Small intestine (tissue), 7 donors: ENCODE measurements at regions not wholly inside any gene's neighbourhood (a gene's known extent, or its start where the extent isn't known, plus 50 kb on each side); places are given as distances from the start of the nearest gene placed in this dataset.
A peak's percentile ranks its signal among the peaks of the same experiment; 100 is the strongest.

Source experiments
- DNase-seq, 2 donors: peaks; one replicate each; pipeline versions ENCODE4 v3.0.0 to v3.0.0-alpha.2; 2013
- FAIRE-seq: peaks from 2 replicates; lab custom pipeline; 2012; peaks lifted over from hg19 to GRCh38; lab: Jason Lieb, UNC
- H3K27ac ChIP-seq, 3 donors: one replicate each; pipeline ENCODE4 v1.5.1; 2013; ENCODE audit warnings: low read length in 2 of 3, mild to moderate bottlenecking in 2 of 3, control low read depth in 1 of 3, inconsistent platforms in 1 of 3, low read depth in 1 of 3, moderate library complexity in 1 of 3
- H3K27me3 ChIP-seq, 3 donors: one replicate each; pipeline ENCODE4 v1.6.1; 2013; ENCODE audit warnings: low read length in 3 of 3, inconsistent platforms in 1 of 3; ENCODE audit not compliant: control insufficient read depth in 3 of 3, insufficient read depth in 3 of 3
- H3K36me3 ChIP-seq, 3 donors: one replicate each; pipeline ENCODE4 v1.6.1; 2013; ENCODE audit warnings: low read length in 3 of 3, inconsistent platforms in 1 of 3, low read depth in 1 of 3, mild to moderate bottlenecking in 1 of 3, moderate library complexity in 1 of 3; ENCODE audit not compliant: control insufficient read depth in 3 of 3, insufficient read depth in 2 of 3
- H3K4me1 ChIP-seq, 3 donors: one replicate each; pipeline ENCODE4 v1.6.1; 2013; ENCODE audit warnings: low read length in 2 of 3, inconsistent platforms in 1 of 3, low read depth in 1 of 3, mild to moderate bottlenecking in 1 of 3, moderate library complexity in 1 of 3; ENCODE audit not compliant: control insufficient read depth in 3 of 3, insufficient read depth in 2 of 3
- H3K4me3 ChIP-seq, 3 donors: one replicate each; pipeline ENCODE4 v1.5.1; 2013; ENCODE audit warnings: low read length in 3 of 3, control low read depth in 1 of 3, inconsistent platforms in 1 of 3, low read depth in 1 of 3, mild to moderate bottlenecking in 1 of 3, moderate library complexity in 1 of 3
- H3K9me3 ChIP-seq, 2 donors: one replicate each; pipeline ENCODE4 v1.6.1; 2013; ENCODE audit warnings: low read depth in 1 of 2, low read length in 1 of 2; ENCODE audit not compliant: control insufficient read depth in 2 of 2, insufficient read depth in 1 of 2
- WGBS, 3 donors: extraction: QIAGEN DNeasy Blood & Tissue Kit; methylation state at CpG; one replicate each; pipeline ENCODE4 v1.1.7; 2013; 5-methylcytosine and 5-hydroxymethylcytosine counted together
- donor health status: healthy with polysubstance abuse.
- donor health status: control.
- donor health status: control.
- donor health status: Bipolar disorder and iron deficiency.
- donor health status: healthy.

- Histone ChIP-seq H3K4me3 (no peak overlapping the region), H3K9me3 (peaks cover 0 to 4% of the 10 kb centered on the region in 2 donors), H3K27ac (no peak overlapping the region), H3K27me3 (no peaks in the 10 kb centered on the region), H3K4me1 (no peaks in the 10 kb centered on the region), H3K36me3 (no peaks in the 10 kb centered on the region)
- 74 to 77% (median 74%) methylated on average over 8 of the region's 8 CpGs for WGBS, 3 donors
- DNase-seq = no peak
- no peak for FAIRE-seq
These were observed 286.2 kb downstream of the HTR7 start for GRCh38 chr10:90571481-90572258.

DNA sequence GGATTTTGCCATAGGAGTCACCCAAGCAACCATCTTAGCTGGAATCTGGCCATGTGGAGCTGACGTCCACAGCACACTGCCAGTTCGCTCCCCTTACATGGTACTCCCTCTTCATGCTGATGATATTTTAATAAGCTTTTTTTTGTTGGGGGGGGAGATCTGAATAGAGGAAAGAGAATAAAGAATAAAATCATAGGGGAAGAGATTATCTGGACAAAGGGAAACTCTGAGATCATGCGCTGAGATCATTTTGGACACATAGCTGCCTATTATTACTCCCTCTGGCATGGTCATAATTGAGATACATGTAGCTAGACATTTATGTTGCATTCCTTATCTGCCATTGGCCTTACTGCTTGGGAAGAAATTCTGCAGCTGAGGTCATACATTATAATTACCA, 282.7 kb downstream of the HTR7 start:
- Histone ChIP-seq H3K9me3 (peaks cover 0 to 4% of the 10 kb centered on the region in 2 donors), H3K27ac (no peak overlapping the region), H3K4me1 (no peaks in the 10 kb centered on the region), H3K27me3 (no peaks in the 10 kb centered on the region), H3K36me3 (no peaks in the 10 kb centered on the region), H3K4me3 (no peak overlapping the region)
- DNase-seq (no peak), FAIRE-seq (no peak)
- 77 to 85% (median 84%) methylated on average over 3 of the region's 3 CpGs for WGBS, 3 donors

GRCh38 chr10:90577569-90577968, 280.3 kb downstream of the HTR7 start:
- no peaks in the 10 kb centered on the region for H3K4me1 ChIP-seq
- H3K9me3 ChIP-seq = peaks cover 0 to 4% of the 10 kb centered on the region in 2 donors
- DNase-seq = no peak
- FAIRE-seq = no peak
- H3K27me3 ChIP-seq = no peaks in the 10 kb centered on the region
- no peaks in the 10 kb centered on the region for H3K36me3 ChIP-seq
- no peak overlapping the region for H3K27ac ChIP-seq
- WGBS, 3 donors = 59 to 63% (median 59%) methylated on average over 1 of the region's 1 CpG
- no peak overlapping the region for H3K4me3 ChIP-seq

GRCh38 chr10:90579602-90580242, 278.1 kb downstream of the HTR7 start:
- WGBS, 3 donors = 12 to 53% (median 20%) methylated on average over 1 of the region's 1 CpG
- Histone ChIP-seq H3K9me3 (no peaks in the 10 kb centered on the region), H3K27ac (no peak overlapping the region), H3K36me3 (no peaks in the 10 kb centered on the region), H3K27me3 (no peaks in the 10 kb centered on the region), H3K4me1 (no peaks in the 10 kb centered on the region), H3K4me3 (no peak overlapping the region)
- peak; percentile 8 to 13 for DNase-seq
- no peak for FAIRE-seq

DNA sequence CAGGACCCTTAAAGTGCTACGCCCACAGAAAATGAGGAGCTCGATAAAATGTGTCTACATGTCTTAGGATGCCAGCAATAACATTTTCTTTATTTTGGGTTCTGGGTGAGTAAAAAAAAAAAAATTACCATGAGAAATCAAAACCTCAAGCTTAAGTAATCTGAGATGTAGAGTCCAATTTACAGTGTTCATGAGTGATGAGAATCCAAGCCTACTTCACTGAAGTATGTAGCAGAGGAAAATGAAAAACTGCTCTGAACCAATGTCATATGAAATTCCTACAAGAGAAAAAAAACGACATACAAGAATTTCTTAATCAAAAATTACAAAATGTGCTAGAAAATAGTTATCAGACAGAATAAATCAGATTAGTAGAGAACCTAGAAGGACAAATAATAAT, 274.4 kb downstream of the HTR7 start:
- no peak for FAIRE-seq
- 57 to 85% (median 84%) methylated on average over 3 of the region's 3 CpGs for WGBS, 3 donors
- H3K36me3 ChIP-seq = no peaks in the 10 kb centered on the region

DNA sequence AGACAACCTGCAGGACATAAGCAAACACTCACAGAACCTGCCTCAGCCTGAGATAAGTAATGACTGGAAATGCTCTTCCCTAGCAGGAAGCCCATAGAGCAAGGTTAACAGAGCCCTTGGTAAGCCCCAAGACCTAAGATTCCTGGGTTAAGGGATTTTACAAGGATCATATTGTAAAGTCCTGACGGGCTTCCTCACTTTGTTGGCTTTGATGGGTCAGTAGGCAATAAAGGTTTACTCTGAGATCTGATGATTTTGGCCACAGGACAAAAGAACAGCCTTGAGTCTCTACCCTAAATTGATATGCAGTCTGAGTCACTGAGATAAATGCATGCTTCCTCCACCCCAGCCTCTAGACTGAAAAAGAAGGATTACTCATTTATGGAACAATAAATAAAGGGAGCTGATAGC, 270.8 kb downstream of the HTR7 start:
- no peak overlapping the region for H3K4me3 ChIP-seq
- 4 to 38% (median 14%) methylated on average over 1 of the region's 1 CpG for WGBS, 3 donors
- DNase-seq (no peak), FAIRE-seq (no peak)
- no peak overlapping the region for H3K27ac ChIP-seq
- H3K4me1 ChIP-seq = no peaks in the 10 kb centered on the region
- no peaks in the 10 kb centered on the region for H3K36me3 ChIP-seq
- H3K9me3 ChIP-seq = no peaks in the 10 kb centered on the region
- H3K27me3 ChIP-seq = no peaks in the 10 kb centered on the region

More for the DNA sequence above, 274.4 kb downstream of the HTR7 start:
- Histone ChIP-seq H3K4me1 (no peaks in the 10 kb centered on the region), H3K27ac (no peak overlapping the region), H3K27me3 (no peaks in the 10 kb centered on the region), H3K4me3 (no peak overlapping the region), H3K9me3 (no peaks in the 10 kb centered on the region)
- no peak for DNase-seq

DNA sequence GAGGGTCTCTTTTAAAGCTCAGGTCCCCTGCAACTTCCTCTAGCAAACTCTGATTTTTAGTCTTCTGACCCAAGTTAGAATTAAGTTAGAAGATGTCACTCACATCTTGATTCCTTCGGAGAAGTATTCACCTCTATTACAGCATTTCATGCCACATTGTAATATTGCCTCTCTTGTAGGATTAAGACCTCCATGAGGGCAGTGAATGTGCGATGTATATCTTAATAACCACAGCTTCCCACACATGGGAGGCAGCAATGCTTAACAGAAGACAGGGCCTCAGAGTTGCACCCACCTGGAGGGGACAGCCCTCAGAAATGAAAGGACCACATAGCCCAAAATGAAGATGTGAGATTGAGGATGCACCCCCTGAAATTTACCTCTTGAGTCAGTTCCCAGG, 270.3 kb downstream of the HTR7 start:
- H3K27me3 ChIP-seq = no peaks in the 10 kb centered on the region
- no peaks in the 10 kb centered on the region for H3K9me3 ChIP-seq
- no peak for FAIRE-seq
- H3K36me3 ChIP-seq = no peaks in the 10 kb centered on the region
- 66 to 80% (median 77%) methylated on average over 2 of the region's 2 CpGs for WGBS, 3 donors
- no peak overlapping the region for H3K4me3 ChIP-seq
- H3K27ac ChIP-seq = no peak overlapping the region
- DNase-seq = no peak
- no peaks in the 10 kb centered on the region for H3K4me1 ChIP-seq

DNA sequence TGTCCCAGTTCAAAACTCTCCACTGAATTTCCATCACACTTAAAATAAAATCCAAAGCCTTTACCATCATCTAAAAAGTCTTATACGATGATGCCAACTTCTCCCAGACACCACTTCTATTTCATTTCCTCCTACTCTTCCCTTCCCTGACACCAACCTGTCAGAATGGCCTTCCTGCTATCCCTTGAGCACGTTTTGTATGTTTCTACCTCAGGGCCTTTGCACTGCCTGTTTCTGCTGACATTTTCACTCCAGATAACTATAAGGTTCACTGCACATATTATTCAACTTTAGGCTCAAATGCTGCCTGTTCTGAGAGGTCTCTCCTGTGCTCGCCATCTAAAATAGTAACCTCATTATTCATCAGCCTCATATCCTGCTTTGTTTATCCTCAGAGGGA, 269.6 kb downstream of the HTR7 start:
- Histone ChIP-seq H3K27me3 (no peaks in the 10 kb centered on the region), H3K27ac (no peak overlapping the region), H3K36me3 (no peaks in the 10 kb centered on the region), H3K4me1 (no peaks in the 10 kb centered on the region), H3K4me3 (no peak overlapping the region), H3K9me3 (no peaks in the 10 kb centered on the region)
- 74 to 80% (median 76%) methylated on average over 3 of the region's 3 CpGs for WGBS, 3 donors
- no peak for FAIRE-seq
- DNase-seq = no peak
